ENCODE measurements at regions not wholly inside any gene's neighbourhood (a gene's known extent, or its start where the extent isn't known, plus 50 kb on each side); places are given as distances from the start of the nearest gene placed in this dataset.

- no peak for DNase-seq
Observed at GRCh38 chr2:23077596-23077995, 307.4 kb upstream of the KLHL29 start.

GRCh38 chr2:23078784-23079434 lies 306.1 kb upstream of the KLHL29 start:
- no peak for DNase-seq

DNA sequence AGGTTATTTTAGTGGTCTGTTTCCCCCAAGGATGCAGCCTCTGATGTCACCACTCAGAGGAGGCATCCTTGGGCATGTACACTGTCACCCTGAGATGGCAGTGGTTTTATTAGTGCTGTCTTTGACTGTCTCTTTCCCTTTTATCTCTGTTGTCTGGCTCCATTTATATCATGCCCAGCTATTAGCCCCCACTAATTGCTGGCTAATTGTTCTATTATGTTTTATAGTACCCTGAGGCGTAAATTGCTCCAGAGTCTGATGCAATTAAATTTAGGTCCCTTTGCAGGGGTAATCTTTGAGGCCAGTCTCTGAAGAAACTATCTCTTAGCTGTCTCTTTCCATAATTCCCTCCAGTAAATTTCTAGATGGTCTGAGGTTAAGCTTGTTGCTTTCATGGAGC lies 301.0 kb upstream of the KLHL29 start:
- DNase-seq: no peak

DNA sequence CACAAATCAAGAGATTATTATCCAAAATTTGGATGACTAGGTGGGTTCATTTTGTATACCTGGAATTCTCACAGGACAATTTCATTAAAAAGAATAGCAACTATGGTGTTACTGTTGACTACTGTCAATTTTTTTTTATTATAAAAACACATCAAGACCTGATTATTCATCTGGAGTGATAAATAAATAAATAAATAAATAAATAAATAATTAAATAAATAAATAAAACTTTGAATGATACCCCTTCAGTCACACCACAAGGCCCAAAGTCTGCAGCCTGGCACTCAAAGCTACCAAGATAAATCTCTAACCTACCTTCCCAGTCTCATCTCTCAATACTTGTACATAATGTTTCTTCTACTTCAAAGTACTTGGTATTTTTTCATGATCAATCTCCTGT lies 294.0 kb upstream of the KLHL29 start:
- DNase-seq: no peak

DNA sequence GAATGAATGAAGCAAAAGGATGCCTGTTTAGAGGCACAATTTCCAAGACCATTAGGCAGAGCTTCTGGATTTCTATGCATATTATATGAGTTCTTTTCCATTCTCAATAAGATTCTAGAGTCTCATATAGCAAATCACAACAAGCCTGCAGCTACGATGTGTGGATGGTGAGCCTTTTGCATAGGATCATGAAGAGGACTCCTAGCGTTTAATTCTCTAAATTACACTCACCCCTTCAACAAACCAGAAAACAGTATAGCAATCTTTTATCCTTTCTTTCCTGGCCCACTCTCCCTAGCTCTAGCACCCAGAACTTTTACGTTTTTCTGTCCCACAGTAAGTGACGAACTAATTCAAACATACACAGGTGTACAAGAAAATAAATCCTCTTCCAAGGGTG lies 293.1 kb upstream of the KLHL29 start:
- DNase-seq: no peak

GRCh38 chr2:23092831-23093230 lies 292.1 kb upstream of the KLHL29 start:
- DNase-seq: no peak

DNA sequence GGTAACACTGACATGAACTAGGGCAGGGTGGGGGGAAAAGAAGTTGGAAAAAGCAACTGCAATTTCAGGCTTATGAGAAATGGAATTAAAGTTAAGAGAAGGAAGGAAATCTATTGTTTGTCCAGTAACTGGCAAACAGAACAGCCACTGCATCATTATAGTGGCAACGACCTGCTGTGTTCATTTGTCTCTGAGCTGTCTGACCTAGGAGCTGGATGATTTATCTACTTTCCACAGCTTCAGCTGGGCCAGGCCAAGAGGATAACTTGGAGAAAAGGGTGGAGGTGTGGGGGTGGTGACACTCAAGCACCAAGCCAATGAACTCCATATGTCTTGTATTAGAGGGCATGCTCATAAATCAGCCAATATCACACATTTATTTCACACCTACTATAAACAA lies 291.5 kb upstream of the KLHL29 start:
- no peak for DNase-seq

DNA sequence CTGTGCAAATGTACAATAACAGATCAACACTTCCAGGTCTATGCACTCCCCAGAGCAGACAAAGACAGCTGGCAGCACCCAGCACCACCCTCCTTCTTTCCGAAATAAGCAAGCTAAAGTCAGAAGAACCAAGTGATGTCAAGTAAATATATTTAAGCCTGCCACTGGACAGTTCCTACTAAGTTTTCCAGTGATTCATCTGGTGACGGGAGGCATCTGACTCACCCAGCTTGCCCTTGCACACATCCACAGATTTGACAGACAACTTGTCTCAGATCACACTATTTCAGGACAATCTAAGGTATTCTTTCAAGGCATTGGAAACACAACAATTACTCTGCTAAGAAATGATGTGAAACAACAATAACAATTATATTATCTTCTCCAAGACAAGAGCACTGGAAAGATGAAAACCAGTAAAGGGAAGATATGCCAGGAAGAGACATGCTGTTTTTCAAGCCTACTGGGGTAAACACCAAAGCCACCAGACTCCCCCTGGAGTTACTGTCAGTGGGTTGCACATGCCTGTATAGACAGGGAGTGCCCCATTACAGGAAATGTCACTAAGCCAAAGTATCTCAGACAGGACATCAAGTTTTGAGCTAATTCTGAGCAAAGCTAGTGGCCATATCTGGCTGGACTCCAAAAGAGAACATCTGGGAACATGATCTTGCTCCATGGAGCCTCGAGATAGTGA lies 287.9 kb upstream of the KLHL29 start:
- DNase-seq: no peak

DNA sequence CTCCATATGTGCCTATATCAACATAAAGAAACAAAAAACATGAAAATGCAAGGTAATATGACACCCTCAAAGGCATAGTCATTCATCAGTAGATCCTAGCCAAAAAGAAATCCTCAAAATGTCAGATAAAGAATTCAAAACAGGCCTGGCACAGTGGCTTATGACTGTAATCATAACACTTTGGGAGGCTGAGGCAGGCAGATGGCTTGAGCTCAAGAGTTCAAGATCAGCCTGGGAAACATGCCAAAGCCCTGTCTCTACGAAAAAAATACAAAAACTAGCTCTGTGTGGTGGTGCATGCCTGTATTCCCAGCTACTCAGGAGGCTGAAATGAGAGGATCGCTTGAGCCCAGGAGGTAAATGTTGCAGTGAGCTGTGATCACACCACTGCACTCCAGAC lies 284.6 kb upstream of the KLHL29 start:
- no peak for DNase-seq

DNA sequence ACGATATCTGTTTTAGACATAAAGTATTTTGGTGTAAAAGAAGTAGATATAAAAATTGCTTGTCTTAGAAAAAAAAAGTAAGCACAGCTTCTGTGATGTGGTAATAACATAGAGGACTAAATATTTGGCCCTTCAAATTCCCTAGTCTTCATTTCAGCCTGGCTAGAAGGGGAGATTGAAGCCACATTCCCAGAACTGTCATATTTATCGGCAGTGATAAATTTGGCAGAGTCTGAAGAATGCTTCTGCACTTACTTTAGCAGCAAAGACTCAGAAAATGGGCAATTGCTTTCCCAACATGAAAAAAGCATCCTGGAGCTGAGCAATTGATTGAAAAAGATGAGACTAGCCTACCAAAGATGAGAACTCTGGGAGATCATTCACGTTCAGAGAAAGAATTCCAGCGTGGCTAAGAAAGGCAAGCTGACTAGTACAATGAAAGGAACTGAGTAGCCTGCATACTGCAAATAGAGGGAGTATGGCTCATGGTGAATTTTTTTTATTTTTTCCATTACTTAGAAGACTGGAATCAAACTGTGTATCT lies 278.7 kb upstream of the KLHL29 start:
- DNase-seq: no peak

- DNase-seq: no peak
Observed at GRCh38 chr2:23107327-23107941, 277.5 kb upstream of the KLHL29 start.

GRCh38 chr2:23111263-23111662 lies 273.7 kb upstream of the KLHL29 start:
- DNase-seq: no peak

DNA sequence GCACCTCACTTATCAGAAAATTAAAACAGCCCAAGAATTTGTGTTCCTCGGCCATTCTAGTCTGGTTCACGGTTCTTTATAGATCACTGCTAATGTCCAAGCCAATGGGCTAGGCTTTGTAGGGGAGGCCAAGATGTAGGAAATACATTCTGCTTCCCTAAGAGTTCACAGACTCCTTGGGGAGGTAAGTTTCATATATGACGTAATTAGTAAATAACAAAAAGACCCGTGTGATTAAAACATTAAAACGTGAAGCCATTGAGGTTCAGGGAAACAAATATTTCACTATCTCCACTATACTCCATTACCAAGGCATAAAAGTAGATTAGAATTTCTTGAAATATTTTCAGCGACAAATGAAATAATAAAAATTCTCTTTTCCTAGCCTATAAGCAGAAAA lies 272.5 kb upstream of the KLHL29 start:
- no peak for DNase-seq

DNA sequence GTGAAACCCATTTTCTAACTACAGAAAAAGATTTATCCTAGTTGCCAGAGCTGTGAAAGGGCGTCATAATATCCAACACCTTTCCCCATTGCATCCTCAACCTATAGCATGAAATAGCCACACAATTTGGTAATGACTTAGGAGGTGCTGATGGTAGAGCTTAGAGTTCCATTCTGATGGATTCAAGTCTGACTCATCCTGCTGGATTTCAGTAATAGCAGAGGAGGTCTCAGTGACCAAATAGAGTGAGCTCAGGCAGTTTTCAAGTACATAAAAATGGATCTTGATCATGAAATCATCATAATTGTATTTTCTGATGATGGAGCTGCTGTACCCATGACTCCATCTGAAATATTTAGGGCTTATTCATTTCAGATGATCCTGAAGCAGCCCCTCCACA lies 270.7 kb upstream of the KLHL29 start:
- no peak for DNase-seq

GRCh38 chr2:23118313-23118712 lies 266.7 kb upstream of the KLHL29 start:
- no peak for DNase-seq

DNA sequence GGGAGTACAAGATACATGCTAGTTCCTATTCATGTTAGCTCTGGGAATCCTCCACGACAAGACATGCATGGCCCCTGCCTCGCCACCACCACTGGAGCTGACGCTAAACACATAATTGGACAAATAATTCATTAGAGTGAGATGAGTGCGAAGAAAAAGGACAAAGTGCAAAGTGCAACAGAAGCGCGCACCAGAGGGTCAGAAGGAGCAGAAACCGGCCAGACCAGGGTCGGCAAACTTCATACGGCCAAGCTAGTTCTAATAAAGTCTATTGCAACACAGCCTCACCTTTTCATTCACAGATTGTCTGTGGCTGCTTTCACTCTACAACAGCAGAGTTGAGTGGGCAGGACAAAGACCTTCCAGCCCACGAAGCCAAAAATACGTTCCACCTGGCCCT lies 266.1 kb upstream of the KLHL29 start:
- DNase-seq: no peak

- DNase-seq: no peak
Observed at GRCh38 chr2:23120161-23120560, 264.8 kb upstream of the KLHL29 start.

- DNase-seq: no peak
Observed at GRCh38 chr2:23121968-23122648, 262.9 kb upstream of the KLHL29 start.

- DNase-seq: no peak
Observed at GRCh38 chr2:23122681-23123215, 262.2 kb upstream of the KLHL29 start.

GRCh38 chr2:23123686-23124085 lies 261.3 kb upstream of the KLHL29 start:
- no peak for DNase-seq

DNA sequence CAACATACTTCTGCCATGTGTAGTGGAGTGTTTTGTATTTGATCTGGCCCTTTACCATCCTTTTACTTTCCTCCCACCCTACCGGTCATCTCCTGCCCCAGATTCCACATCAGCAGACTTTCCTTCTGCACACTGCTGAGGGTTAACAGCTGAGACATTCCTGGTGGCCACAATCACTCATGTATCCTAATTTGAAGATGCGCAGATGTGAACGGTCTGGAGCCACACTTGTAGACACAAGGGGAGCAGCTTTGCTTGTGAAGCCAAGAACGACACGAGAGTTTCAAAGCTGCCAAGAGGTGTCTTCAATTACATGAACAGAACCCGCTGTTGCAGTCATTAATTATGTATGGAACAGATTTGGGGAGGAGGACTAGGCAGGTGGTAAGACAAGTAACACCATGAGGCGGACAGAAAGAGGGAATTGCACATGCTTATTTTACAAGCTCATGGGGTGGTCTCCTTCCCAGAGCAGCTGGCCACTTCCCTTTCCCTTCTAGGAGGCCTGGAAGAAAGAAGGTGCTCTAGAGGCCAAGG lies 260.7 kb upstream of the KLHL29 start:
- DNase-seq: no peak

DNA sequence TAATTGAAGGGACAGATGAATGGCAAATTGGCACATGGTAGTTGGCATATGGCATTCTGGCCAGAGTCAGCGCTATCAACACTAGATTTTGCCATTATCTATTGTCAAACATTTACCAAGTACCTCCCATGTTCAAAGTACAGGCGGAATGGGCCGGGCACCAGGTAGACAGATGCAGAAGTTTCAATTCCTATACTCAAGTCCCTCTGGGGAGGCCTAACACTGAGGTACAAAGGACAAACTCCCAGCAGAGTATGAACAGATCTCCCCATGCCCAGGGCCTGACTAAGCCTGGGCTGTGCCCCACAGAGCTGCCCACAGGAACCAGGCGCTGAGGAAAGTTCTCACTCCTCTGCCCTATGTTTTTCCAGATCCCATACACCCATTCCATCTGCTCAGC lies 257.5 kb upstream of the KLHL29 start:
- no peak for DNase-seq

- DNase-seq: no peak
Observed at GRCh38 chr2:23128684-23129292, 256.2 kb upstream of the KLHL29 start.
